HG03354 (cell line): ENCODE measurements at regions not wholly inside any gene's neighbourhood (a gene's known extent, or its start where the extent isn't known, plus 50 kb on each side); places are given as distances from the start of the nearest gene placed in this dataset.
"Not testable (repeated sequence)": the region's sequence is repeated elsewhere in the genome, so short reads cannot be mapped to it uniquely, and the experiment has no call there.

Experiments
- ATAC-seq: cut with Tn5 transposase; IDR thresholded peaks from one replicate; pipeline ENCODE4 v1.9.1; 2021; ENCODE audit warnings: mild to moderate bottlenecking; ENCODE audit not compliant: unreplicated experiment, poor library complexity, severe bottlenecking

DNA sequence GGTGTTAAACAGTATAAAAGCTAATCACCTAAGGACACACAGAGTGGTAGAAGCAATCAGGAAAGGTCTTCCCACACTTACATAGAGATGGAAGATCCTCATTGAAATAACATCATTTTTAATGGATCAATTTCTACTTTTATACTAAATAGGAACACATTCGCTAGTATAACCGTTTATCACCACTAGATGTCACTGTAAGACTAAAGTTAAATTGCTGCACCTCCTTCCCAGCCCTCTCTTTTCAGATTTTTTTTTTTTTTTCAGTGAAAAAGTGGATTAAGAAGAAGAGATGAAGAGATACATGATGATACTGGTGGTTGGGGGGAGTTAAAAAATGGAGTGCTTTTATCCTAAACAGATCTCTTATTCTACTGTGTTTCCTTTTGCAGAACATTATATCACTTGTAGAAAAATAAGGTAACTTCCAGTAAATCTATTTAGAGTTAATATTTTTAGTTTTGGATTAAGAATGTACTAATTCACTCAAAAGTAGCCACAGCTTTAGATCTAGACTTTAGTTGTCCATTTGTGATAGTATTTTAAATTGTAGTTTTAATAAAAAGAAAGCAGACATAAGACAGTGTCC is 116.9 kb upstream of the ARRDC3 start:
- ATAC-seq = peak; percentile 77

DNA sequence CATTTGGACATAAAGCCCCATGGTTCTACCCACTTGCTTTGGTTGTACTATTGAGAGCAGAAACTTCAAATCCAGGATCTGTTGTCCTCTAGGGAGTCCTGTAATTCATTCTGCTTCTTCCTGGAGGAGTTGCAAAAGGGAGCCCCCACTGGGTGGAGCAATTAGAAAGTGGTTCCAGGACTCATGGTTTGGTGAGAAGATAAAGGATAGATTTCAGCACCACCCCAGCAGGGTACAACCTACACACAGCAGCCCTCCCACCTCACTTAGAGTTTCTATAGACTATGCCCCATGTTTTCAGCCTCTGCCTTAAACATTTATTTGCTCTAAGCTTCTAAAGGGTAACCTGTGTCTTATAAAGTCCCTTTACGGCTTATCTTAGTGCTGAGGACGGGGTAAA is 112.6 kb upstream of the ARRDC3 start:
- ATAC-seq = no peak

DNA sequence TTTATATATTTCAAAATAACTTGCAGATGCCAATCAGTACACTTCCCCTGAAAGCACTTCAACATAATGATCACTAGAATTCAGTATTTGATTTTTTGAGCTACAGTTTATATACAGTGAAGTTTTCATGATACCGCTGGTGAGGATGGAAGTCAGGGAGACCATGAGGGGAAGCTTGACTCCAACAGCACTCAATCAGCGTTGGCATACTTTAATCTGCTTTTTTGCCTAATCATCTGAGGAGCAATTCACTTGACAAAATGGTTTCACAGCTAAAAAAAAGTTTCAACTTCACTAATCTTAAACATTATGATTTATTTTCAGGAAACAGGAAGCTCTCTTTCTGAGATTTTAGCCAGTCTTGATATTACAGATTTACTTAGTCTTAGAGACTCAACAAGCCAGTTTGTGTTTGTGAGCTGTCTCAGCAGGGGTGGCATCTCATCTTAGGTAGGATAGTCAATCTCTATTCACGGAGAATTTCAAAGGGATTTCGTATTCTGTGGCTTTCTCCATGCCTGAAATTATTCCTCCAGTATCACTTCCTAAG is 111.4 kb upstream of the ARRDC3 start:
- ATAC-seq = no peak

DNA sequence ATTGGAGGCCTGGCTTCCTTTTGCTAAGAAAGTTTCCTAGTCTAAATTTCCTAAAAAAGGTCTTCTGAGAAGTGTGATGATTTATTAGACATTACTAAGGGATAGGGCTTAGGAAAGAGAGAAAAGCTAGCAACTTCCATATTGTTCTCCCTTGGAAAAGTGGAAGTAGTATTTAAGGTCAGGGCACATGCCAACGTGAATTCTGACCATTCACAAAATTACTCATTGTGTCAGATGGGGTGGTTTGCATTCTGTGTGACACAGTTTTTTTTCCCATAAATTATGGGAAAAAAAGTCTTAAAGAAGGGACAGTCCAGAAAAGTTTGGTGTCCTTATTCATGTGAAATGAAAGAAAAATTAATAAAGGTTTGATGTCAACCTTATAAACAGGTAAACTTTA is 110.0 kb upstream of the ARRDC3 start:
- ATAC-seq = no peak

DNA sequence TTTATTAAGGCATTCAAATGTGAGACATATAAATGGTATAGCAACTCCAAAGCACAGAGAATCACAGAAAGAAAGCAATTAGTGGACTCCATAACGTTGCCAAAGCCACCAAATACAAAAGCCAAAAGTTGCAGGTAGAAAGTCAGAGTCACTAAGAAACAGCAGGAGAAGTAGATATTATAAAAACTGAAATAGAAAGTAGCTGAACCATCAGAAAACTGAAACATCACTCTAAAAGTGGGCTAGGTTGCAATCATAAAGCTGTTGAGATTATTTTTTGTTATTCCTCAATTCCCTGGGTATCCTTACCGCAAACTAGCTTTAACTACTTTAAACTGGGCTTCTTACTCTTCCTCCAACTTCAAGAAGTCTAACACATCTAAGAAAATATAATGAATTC is 108.1 kb upstream of the ARRDC3 start:
- ATAC-seq = no peak

DNA sequence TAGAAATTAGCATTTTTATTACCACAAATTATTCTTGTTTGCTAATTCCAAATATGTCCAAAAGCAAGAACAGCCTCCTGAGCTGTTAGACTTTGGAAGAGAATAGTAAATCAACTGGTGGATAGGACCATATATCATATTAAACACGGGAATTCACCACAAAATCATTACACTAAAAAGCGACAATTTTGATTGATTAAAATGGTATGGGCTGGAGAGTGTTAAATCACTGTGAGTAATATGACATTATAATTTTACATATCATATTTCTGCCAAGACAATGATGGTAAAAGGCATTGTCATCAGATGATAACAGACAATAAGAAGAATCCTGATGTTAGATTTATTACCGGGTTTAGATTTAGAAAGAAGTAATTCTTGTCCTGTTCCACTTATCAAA is 107.2 kb upstream of the ARRDC3 start:
- ATAC-seq = no peak

DNA sequence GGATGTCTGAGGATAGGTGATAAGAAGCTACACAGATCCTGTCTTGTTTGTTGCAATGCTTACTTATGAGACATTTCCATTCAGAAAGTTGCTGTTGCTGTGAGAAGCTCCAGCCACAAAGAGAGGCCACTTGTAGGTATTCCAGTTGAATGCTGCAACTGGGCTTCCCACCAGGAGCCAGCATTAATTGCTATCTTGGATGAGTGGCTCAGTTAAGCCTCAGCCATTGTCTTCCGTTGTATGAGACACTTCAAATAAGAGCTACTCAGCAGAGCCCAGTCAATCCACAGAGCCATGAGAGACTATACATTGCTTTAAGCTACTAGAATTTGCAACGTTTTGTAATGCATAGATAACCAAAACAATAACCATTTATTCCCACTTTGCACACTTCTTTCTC is 104.3 kb upstream of the ARRDC3 start:
- no peak for ATAC-seq

DNA sequence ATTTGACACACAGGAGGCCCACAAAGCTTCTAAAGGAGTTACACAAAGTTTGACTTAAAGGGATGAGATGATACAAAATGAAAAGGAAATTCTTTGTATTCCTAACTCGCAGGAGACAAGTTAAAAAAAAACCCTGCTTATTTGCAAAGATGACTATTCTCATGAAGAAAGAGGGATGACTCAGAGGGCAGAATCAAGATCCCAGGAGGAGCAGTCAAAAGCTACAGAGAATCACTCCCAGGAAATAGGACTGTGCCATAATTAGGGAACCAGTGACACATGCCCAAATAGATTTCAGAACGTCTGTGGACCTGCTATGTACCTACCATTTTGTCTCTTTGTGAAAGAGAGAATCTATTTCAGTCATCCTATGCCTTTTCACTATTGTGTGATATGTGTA is 103.5 kb upstream of the ARRDC3 start:
- no peak for ATAC-seq

DNA sequence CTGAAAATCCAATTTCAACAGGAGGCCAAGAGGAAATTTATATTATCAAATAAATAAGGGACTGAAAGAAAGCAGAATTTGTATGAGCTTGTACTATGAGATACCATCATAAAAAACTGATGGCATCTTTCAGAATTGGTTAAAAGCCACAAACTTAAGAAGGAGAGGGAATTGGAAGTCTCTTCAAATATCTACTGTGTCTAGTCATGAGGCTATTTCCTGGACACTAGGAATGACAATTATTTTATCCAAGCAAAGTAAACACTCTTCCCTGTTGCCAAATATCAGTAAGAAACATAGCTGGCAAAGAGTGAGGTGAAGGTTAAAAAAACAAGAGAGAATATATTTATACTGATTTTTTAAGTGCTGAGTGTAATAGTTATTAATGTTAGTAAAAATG is 101.5 kb upstream of the ARRDC3 start:
- ATAC-seq = no peak

DNA sequence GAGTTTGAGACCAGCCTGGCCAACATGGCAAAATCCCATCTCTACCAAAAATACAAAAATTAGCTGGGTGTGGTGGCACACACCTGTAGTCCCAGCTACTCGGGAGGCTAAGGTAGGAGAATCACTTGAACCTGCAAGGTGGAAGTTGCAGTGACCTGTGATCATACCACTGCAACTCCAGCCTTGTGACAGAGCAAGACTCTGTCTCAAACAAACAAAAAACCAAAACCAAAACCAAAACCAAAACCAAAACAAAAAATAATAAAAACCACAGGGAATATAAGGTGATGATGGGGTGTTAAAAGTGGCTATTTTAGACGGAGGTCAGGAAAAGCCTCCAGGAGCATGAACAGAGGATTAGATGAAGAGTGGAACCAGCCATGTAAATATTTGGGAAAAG is 96.3 kb upstream of the ARRDC3 start:
- ATAC-seq = not testable (repeated sequence)

DNA sequence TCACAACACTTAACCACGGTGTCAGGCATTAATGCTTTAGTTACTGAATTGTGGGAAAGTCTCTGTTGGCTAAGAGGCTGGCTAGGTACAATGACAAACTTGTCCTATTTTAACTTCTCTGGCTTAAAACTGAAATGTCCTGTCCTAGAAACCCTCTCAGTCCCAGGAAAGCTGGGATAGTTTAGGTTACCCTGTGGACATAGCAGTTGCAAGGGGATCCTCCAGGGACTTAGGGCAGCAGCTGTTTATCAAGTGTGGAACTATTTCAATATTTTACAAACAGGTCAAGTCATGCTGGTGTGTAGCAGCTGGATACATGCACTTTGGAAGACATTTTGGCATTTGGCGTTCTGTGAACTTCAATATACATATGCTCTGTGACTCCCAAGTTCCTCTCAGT is 95.0 kb upstream of the ARRDC3 start:
- ATAC-seq = no peak

DNA sequence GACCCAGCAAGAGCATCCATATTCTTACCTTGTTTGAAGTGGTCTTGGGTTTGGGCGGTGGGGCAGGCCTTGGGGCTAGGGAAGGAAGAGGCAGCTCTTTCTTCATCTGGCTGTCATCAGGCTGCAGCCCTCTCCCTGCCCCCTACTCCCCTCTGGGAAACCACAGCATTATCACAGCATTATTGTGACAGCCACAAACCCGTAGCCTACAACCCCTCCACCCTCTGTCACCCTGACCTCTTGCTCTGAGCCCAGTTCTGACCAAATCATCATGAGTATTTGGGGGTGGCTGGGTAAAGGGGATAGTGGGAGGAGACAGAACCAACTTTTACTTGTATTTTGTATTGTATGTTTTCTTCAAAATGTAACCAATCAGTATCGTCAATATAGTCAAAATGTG is 94.3 kb upstream of the ARRDC3 start:
- no peak for ATAC-seq

DNA sequence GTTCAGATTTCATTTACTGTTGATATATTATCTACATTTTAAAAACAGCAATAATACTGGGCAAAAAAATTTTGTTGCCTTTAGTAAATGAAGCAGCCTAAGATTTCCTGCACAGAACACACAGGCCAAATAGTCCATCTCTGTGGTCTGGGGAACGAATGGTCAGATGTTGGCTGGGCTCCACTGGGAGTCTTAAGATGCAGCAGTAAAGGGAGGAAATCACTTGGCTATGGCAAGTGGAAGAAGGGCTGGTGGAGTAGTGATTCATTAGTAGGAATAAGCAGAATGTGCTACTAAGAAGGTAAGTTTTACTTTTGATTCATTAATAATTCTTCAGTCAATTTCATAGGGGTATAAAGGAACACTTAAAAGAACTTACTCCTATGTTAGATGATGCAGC is 91.1 kb upstream of the ARRDC3 start:
- ATAC-seq = no peak

DNA sequence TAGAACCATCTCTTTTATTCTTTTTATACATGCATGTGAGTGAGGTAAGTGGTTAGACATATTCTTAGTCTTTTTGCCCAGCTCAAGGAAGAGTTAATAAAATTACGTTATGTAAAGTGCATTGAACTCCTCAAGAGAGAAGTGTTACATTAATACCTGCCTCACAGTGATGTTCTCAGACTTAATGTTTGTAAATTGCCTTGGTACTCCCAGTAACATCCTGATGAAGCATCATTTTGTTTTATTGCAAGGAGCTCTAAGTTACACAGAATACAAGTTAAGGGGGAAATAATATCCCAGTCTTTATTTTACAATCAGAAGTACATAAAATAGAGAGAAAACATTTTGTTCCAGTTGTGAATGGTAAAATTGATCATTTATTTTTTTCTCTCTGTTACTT is 89.5 kb upstream of the ARRDC3 start:
- ATAC-seq = no peak

DNA sequence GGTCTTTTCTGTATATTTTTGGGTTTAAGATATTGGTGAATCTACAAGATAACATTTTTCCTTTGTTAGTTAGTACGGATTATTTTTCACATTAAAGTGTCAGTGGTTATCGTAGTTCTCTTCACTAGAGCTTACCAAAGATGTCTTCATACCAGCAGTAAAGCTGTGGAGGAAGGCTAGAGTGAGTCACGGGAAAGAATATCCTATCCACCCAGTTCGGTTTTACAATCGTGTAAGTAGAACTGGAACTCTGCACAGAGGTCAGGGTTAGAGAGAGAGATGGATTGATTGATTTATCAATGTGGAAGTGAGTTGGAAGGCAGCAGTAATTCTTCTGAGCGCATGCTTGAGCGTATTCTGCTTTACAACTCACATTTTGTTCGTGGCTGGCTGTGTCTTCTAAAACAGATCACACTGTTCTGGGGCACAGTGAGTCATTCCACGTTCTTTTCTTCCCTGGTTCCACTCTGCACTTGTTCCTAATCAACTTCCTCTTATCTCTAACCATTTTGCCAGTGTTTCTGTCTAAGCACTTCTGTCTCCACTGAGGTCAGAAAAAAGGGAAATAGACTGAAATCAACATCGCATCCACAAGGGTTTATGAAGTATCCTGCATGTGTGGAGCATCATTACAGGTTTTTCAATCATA is 86.5 kb upstream of the ARRDC3 start:
- ATAC-seq = no peak

DNA sequence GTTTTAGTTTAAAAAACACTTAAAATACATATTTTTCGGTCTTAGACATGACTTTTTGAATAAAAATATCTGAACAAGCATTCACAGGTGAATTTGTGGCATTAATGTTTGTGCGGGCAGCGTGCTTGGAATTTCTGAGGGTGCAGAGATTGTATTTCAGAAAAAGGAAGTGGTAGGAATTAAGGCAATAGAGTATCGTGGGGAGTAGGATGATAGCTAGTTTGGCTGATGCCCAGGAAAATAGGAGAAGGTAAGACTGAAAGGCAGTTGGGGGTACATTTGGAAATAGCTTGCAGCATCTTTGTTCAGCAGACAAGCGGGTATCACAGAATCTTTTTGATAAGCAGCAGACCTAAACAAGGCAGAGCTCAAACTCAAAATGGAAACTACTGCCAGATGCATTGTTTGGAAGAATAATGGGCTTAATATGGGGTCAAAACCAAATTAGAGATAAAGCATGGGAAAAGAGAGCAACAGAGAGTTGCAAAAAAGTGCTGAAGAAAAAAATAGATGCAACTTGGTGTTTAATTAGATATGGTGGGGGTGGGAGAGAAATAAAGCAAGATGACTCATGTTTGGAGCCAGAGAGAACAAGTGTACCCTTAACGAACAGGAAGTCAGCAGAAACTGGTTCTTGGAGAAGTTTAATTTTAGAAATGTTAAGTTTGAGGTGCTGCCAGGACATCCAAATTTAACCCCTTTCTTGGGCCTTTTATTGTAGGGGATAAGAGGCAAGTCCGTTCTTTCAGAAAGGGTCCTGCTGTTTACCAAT is 85.7 kb upstream of the ARRDC3 start:
- ATAC-seq = no peak

DNA sequence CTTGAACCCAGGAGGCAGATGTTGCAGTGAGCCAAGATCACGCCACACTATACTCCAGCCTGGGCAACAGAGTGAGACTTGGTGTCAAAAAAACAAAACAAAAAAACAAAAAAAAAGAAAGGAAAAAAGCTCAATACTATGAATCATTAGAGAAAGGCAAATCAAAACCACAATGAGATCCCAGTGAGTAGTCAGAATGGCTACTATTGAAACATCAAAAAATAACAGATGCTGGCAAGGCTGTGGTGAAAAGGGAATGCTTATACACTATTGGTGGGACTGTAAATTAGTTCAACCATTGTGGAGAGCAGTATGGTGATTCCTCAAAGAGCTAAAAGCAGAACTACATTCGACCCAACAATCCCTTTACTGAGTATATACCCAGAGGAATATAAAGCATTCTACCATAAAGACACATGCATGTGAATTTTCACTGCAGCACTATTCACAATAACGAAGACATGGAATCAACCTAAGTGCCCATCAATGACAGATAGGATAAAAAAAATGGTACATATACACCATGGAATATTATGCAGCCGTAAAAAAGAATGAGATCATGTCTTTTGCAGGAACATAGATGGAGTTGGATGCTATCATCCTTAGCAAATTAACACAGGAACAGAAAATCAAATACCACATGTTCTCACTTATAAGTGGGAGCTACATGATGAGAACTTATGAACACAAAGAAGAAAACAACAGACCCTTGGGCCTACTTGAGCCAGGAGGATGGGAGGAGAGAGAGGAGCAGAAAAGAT is 81.9 kb upstream of the ARRDC3 start:
- no peak for ATAC-seq

DNA sequence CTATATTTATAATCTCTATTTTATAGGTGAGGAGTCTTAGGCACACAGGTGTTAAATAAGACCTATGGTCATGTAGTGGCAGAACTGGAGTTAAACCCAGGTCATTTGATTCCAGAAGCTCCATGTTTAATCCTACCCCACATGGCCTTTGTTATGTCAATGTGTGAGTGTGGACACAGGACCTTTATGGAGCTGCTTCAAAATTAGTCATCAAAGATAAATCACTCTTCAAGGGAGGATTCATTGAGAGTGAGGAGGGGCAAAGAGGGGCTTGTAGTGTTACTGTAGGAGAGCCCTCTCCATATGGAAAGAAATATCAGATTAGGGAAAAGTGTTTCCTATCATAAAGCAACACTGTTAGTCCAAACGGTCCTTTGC is 74.6 kb upstream of the ARRDC3 start:
- no peak for ATAC-seq

DNA sequence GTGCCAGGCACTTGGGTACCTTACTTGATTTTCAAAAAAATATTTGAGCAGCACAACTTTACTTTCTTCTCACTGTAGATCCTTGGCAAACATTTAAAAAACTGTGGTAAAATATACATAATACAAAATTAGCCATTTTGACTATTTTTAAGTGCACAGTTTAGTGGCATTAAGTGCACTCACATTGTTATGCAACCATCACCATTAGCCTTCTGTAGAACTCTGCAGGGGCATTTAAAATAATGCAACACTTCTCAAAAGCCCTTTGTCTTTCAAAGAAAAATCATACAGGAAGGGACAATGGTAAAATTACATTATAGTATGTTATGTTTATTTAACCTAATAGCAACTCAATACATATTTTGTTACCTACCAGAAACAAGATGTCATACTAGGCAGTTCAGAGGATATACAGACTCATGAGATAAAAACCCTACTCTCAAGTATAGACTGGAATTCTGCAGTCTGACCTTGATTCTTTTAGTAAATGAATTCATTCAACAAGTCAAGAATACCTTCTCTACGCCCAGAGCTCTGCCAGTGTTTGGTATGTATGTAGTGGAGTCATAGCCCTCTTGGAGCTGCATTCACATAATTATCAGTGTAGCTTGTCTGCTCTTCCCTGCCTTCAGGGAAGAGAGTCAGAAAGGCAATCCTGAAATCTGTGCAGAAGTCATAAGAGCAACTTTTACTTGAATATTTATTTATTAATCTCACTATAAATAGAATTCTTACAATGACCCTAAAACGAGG is 74.0 kb upstream of the ARRDC3 start:
- ATAC-seq = no peak

DNA sequence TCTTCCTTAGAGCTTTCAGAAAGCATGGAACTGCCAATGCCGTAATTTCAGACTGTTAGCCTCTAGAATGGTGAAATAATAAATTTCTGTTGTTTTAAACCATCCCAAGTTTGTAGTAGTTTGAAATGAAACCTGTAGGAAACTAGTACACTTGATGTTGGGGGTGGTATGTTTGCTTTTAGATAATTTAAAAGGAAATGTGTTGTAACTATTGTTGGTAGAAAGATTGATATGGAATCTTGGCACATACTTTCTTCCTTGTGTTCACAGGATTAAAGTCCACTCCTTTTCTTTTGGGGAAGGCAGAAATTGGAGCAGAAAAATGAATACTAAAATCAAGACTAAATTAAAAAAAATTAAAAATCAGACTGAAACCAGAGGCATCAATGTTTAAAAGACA is 66.0 kb upstream of the ARRDC3 start:
- ATAC-seq = no peak
